Neural progenitor cell (in vitro differentiated cells): ENCODE measurements at regions not wholly inside any gene's neighbourhood (a gene's known extent, or its start where the extent isn't known, plus 50 kb on each side); places are given as distances from the start of the nearest gene placed in this dataset.

ENCODE experiments used
- DNase-seq: peaks from one replicate; pipeline ENCODE4 v3.0.0-alpha.2; 2016; ENCODE audit warnings: low spot score
- H2AFZ ChIP-seq: fragments of 200-600 bp; sonication (generic); replicated peaks from 2 replicates; pipeline ENCODE4 v1.6.1; 2016; ENCODE audit warnings: antibody characterized with exemption
- H3F3A ChIP-seq: fragments of 200-600 bp; sonication (generic); 2 replicates; pipeline ENCODE4 v1.6.1; 2016; ENCODE audit warnings: antibody characterized with exemption, low read depth
- H3K27ac ChIP-seq: fragments of 200-600 bp; sonication (generic); 2 replicates; pipeline ENCODE4 v1.5.1; 2016; ENCODE audit warnings: mild to moderate bottlenecking
- H3K27me3 ChIP-seq: fragments of 200-600 bp; sonication (generic); 2 replicates; pipeline ENCODE4 v1.6.1; 2016; ENCODE audit warnings: mild to moderate bottlenecking, moderate library complexity
- H3K36me3 ChIP-seq: fragments of 200-600 bp; sonication (generic); 2 replicates; pipeline ENCODE4 v1.5.1; 2016
- H3K4me1 ChIP-seq: fragments of 200-600 bp; sonication (generic); 2 replicates; pipeline ENCODE4 v1.6.1; 2016; ENCODE audit warnings: mixed run types
- H3K4me2 ChIP-seq: fragments of 200-600 bp; sonication (generic); 2 replicates; pipeline ENCODE4 v1.6.1; 2016
- H3K4me3 ChIP-seq: fragments of 200-600 bp; sonication (generic); 2 replicates; pipeline ENCODE4 v1.5.1; 2016
- H3K79me2 ChIP-seq: fragments of 200-600 bp; sonication (generic); 2 replicates; pipeline ENCODE4 v1.6.1; 2016; ENCODE audit warnings: low read depth
- H3K9ac ChIP-seq: fragments of 200-600 bp; sonication (generic); 2 replicates; pipeline ENCODE4 v1.6.1; 2016
- H3K9me3 ChIP-seq: fragments of 200-600 bp; sonication (generic); 2 replicates; pipeline ENCODE4 v1.5.1; 2016; ENCODE audit warnings: low read depth
- H4K20me1 ChIP-seq: fragments of 200-600 bp; sonication (generic); 2 replicates; pipeline ENCODE4 v1.6.1; 2016; ENCODE audit warnings: low read depth
- H3K27ac Mint-ChIP-seq: 3 replicates; pipeline ENCODE4 v1.8.0; 2021; ENCODE audit warnings: mixed read lengths
- H3K27me3 Mint-ChIP-seq: 2 replicates; pipeline ENCODE4 v1.8.0; 2022; ENCODE audit warnings: low read depth, mild to moderate bottlenecking, inconsistent platforms, moderate library complexity, mixed read lengths; ENCODE audit not compliant: insufficient read depth
- H3K36me3 Mint-ChIP-seq: 3 replicates; pipeline ENCODE4 v1.8.0; 2021; ENCODE audit warnings: mixed read lengths
- H3K4me1 Mint-ChIP-seq: 3 replicates; pipeline ENCODE4 v1.8.0; 2021; ENCODE audit warnings: mixed read lengths
- H3K4me3 Mint-ChIP-seq: 3 replicates; pipeline ENCODE4 v1.8.0; 2021; ENCODE audit warnings: mild to moderate bottlenecking, moderate library complexity, mixed read lengths
- H3K9me3 Mint-ChIP-seq: 3 replicates; pipeline ENCODE4 v1.8.0; 2020; ENCODE audit warnings: mixed read lengths
- CTCF ChIP-seq: fragments of 200-600 bp; sonication (generic); IDR thresholded peaks from 2 replicates; pipeline ENCODE4 v1.5.1; 2017; ENCODE audit warnings: antibody characterized with exemption, mild to moderate bottlenecking
- EZH2 ChIP-seq: fragments of 200-600 bp; sonication (generic); IDR thresholded peaks from 2 replicates; pipeline ENCODE4 v1.6.1; 2017; ENCODE audit warnings: antibody characterized with exemption, mild to moderate bottlenecking, moderate library complexity
- EZH2phosphoT487 ChIP-seq: fragments of 200-600 bp; sonication (generic); IDR thresholded peaks from 2 replicates; pipeline ENCODE4 v1.6.1; 2017; ENCODE audit warnings: antibody characterized with exemption

GRCh38 chrX:8364369-8365141 lies 100.1 kb upstream of the VCX3B start:
- H3K4me2 ChIP-seq: no peak overlapping the region
- H3K36me3 ChIP-seq: no peaks in the 10 kb centered on the region

GRCh38 chrX:8366481-8366880 lies 98.1 kb upstream of the VCX3B start:
- Histone ChIP-seq H3K4me1 (no peaks in the 10 kb centered on the region), H3K27me3 (no peaks in the 10 kb centered on the region), H3K36me3 (no peaks in the 10 kb centered on the region), H3K4me3 (no peak overlapping the region), H3K79me2 (no peaks in the 10 kb centered on the region), H3K9me3 (no peaks in the 10 kb centered on the region), H3F3A (no peaks in the 10 kb centered on the region), H4K20me1 (no peaks in the 10 kb centered on the region), H3K9ac (no peak overlapping the region), H2AFZ (no peak overlapping the region), H3K27ac (no peak overlapping the region), H3K4me2 (no peak overlapping the region)
- DNase-seq: no peak
- Mint-ChIP-seq H3K27me3 (no peaks in the 10 kb centered on the region), H3K36me3 (no peaks in the 10 kb centered on the region), H3K27ac (no peak overlapping the region), H3K9me3 (no peaks in the 10 kb centered on the region), H3K4me3 (no peak overlapping the region), H3K4me1 (no peaks in the 10 kb centered on the region)
- no peak for TF ChIP-seq EZH2phosphoT487
- TF ChIP-seq CTCF: no peak

More at GRCh38 chrX:8364369-8365141, 100.1 kb upstream of the VCX3B start:
- no peak overlapping the region for H3K27ac Mint-ChIP-seq
- no peak overlapping the region for H3K27ac ChIP-seq
- H3K4me1 ChIP-seq: no peaks in the 10 kb centered on the region
- H2AFZ ChIP-seq: no peak overlapping the region
- H3K9me3 Mint-ChIP-seq: no peaks in the 10 kb centered on the region
- H3K27me3 ChIP-seq: no peaks in the 10 kb centered on the region
- H3K9me3 ChIP-seq: no peaks in the 10 kb centered on the region
- H3K36me3 Mint-ChIP-seq: no peaks in the 10 kb centered on the region
- TF ChIP-seq EZH2 (no peak), CTCF (peak; percentile 66), EZH2phosphoT487 (no peak)
- H3K9ac ChIP-seq: no peak overlapping the region
- no peaks in the 10 kb centered on the region for H3K79me2 ChIP-seq
- no peaks in the 10 kb centered on the region for H3F3A ChIP-seq
- H3K4me3 ChIP-seq: no peak overlapping the region
- H3K4me1 Mint-ChIP-seq: no peaks in the 10 kb centered on the region
- H3K4me3 Mint-ChIP-seq: no peak overlapping the region
- peak; percentile 68 for DNase-seq
- H4K20me1 ChIP-seq: no peaks in the 10 kb centered on the region
- no peaks in the 10 kb centered on the region for H3K27me3 Mint-ChIP-seq

GRCh38 chrX:8374041-8374825 lies 90.4 kb upstream of the VCX3B start:
- Histone ChIP-seq H3K27me3 (no peaks in the 10 kb centered on the region), H4K20me1 (no peaks in the 10 kb centered on the region), H3K9me3 (no peaks in the 10 kb centered on the region), H3K79me2 (no peaks in the 10 kb centered on the region), H3K36me3 (no peaks in the 10 kb centered on the region), H3K4me3 (no peak overlapping the region), H2AFZ (no peak overlapping the region), H3K9ac (no peak overlapping the region), H3K4me2 (no peak overlapping the region), H3K4me1 (no peaks in the 10 kb centered on the region), H3K27ac (no peak overlapping the region), H3F3A (no peaks in the 10 kb centered on the region)
- TF ChIP-seq EZH2: no peak
- no peak for TF ChIP-seq CTCF
- no peak for TF ChIP-seq EZH2phosphoT487
- H3K9me3 Mint-ChIP-seq: peaks cover 13% of the 10 kb centered on the region
- no peaks in the 10 kb centered on the region for H3K4me1 Mint-ChIP-seq
- H3K36me3 Mint-ChIP-seq: no peaks in the 10 kb centered on the region
- no peak for DNase-seq
- H3K4me3 Mint-ChIP-seq: no peak overlapping the region
- H3K27ac Mint-ChIP-seq: no peak overlapping the region
- H3K27me3 Mint-ChIP-seq: no peaks in the 10 kb centered on the region
